IPS-20b (cell line): ENCODE measurements at regions not wholly inside any gene's neighbourhood (a gene's known extent, or its start where the extent isn't known, plus 50 kb on each side); places are given as distances from the start of the nearest gene placed in this dataset.
A peak's percentile ranks its signal among the peaks of the same experiment; 100 is the strongest.
"Not testable (repeated sequence)": the region's sequence is repeated elsewhere in the genome, so short reads cannot be mapped to it uniquely, and the experiment has no call there.

Experiments used
- H3K27ac ChIP-seq: one replicate; pipeline ENCODE4 v1.5.1; 2013; ENCODE audit warnings: low read length
- H3K27me3 ChIP-seq: 2 replicates; pipeline ENCODE4 v1.6.1; 2013; ENCODE audit warnings: mild to moderate bottlenecking, low read length, inconsistent platforms; ENCODE audit not compliant: insufficient read depth
- H3K36me3 ChIP-seq: 2 replicates; pipeline ENCODE4 v1.6.1; 2013; ENCODE audit warnings: low read depth, mild to moderate bottlenecking, inconsistent platforms, low read length, moderate library complexity; ENCODE audit not compliant: insufficient read depth
- H3K4me1 ChIP-seq: 2 replicates; pipeline ENCODE4 v1.6.1; 2013; ENCODE audit warnings: mild to moderate bottlenecking, control low read depth, inconsistent platforms, low read length, moderate library complexity; ENCODE audit not compliant: insufficient read depth
- H3K4me3 ChIP-seq: 2 replicates; pipeline ENCODE4 v1.5.1; 2013; ENCODE audit warnings: mild to moderate bottlenecking, low read length, inconsistent platforms
- H3K9ac ChIP-seq: 2 replicates; pipeline ENCODE4 v1.6.1; 2013; ENCODE audit warnings: low read depth, mild to moderate bottlenecking, inconsistent platforms, low read length, moderate library complexity
- H3K9me3 ChIP-seq: 2 replicates; pipeline ENCODE4 v1.6.1; 2013; ENCODE audit warnings: mild to moderate bottlenecking, low read depth, low read length, inconsistent platforms; ENCODE audit not compliant: insufficient read depth

- Histone ChIP-seq H3K9me3 (peaks cover 1% of the 10 kb centered on the region; the same call in 1 of the 2 replicates), H3K27me3 (peaks cover 9% of the 10 kb centered on the region; the same call in 1 of the 2 replicates), H3K9ac (no peak overlapping the region), H3K36me3 (no peaks in the 10 kb centered on the region), H3K4me1 (peaks cover 27% of the 10 kb centered on the region), H3K27ac (no peak overlapping the region), H3K4me3 (peak overlapping the region; percentile 10; the same call in 1 of the 2 replicates)
Measured at GRCh38 chr18:30623401-30624065, 419.0 kb downstream of the DSC3 start.

- peak overlapping the region; percentile 10; the same call in 1 of the 2 replicates for H3K4me3 ChIP-seq
Measured at GRCh38 chr18:30622635-30623034, 419.9 kb downstream of the DSC3 start.

DNA sequence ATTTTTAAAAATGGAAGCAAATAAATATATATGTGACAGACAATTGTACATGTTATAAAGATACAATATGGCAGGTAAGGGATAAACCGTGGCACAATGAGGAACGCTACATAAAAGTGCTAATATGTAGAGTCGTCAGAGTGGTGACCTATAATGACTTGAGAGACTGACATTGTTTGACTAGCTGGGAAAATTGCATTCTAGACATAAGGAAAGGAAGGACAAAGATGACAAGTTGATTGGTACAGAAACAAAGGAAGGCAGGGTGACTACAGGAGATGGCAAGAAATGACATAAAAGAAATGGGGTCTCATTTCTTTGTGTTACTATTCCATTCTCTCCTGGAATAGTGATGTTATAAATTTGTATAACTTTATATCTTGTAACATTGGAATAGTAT lies 420.4 kb downstream of the DSC3 start:
- Histone ChIP-seq H3K27me3 (peaks cover 9% of the 10 kb centered on the region; the same call in 1 of the 2 replicates), H3K4me3 (no peak overlapping the region), H3K4me1 (peaks cover 28% of the 10 kb centered on the region), H3K9ac (no peak overlapping the region), H3K27ac (no peak overlapping the region), H3K36me3 (no peaks in the 10 kb centered on the region), H3K9me3 (no peaks in the 10 kb centered on the region; the same call in 1 of the 2 replicates)

More at GRCh38 chr18:30622635-30623034, 419.9 kb downstream of the DSC3 start:
- Histone ChIP-seq H3K4me1 (peaks cover 28% of the 10 kb centered on the region), H3K27me3 (peaks cover 9% of the 10 kb centered on the region; the same call in 1 of the 2 replicates), H3K9ac (no peak overlapping the region), H3K9me3 (no peaks in the 10 kb centered on the region; the same call in 1 of the 2 replicates), H3K36me3 (no peaks in the 10 kb centered on the region), H3K27ac (no peak overlapping the region)

GRCh38 chr18:30618567-30618966 lies 424.0 kb downstream of the DSC3 start:
- Histone ChIP-seq H3K4me1 (peaks cover 22% of the 10 kb centered on the region), H3K27me3 (no peaks in the 10 kb centered on the region; the same call in 1 of the 2 replicates), H3K27ac (no peak overlapping the region), H3K36me3 (no peaks in the 10 kb centered on the region), H3K9me3 (no peaks in the 10 kb centered on the region), H3K9ac (no peak overlapping the region), H3K4me3 (no peak overlapping the region)

- Histone ChIP-seq H3K4me3 (no peak overlapping the region), H3K27ac (no peak overlapping the region), H3K4me1 (peaks cover 16% of the 10 kb centered on the region; the same call in 1 of the 2 replicates), H3K27me3 (no peaks in the 10 kb centered on the region; the same call in 1 of the 2 replicates), H3K9me3 (no peaks in the 10 kb centered on the region), H3K9ac (no peak overlapping the region), H3K36me3 (no peaks in the 10 kb centered on the region)
Measured at GRCh38 chr18:30616414-30616813, 426.1 kb downstream of the DSC3 start.

DNA sequence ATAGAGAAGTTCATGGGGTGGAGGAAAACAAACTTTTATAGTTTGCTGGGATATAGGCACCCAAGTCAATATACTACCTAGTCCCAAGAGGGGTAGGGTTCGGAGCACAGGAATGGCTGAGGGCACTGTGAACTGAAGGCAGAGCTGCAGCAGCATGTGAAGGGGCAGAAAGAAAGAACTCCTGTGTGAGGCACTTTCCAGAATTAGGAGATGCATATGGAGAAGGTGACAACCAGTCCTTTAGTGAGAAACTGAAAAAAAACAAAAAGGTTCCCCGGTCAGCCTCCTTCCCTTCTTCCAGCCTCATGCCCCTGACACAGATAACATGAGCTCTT lies 429.1 kb downstream of the DSC3 start:
- H3K27ac ChIP-seq: no peak overlapping the region

GRCh38 chr18:30601541-30601940 lies 441.0 kb downstream of the DSC3 start:
- Histone ChIP-seq H3K9me3 (no peaks in the 10 kb centered on the region), H3K4me3 (no peak overlapping the region), H3K27ac (no peak overlapping the region), H3K36me3 (no peaks in the 10 kb centered on the region), H3K27me3 (no peaks in the 10 kb centered on the region), H3K9ac (no peak overlapping the region), H3K4me1 (0 out of 2 replicates have a peak, but pooled peaks cover 4% of the 10 kb centered on the region)

More for the DNA sequence above, 429.1 kb downstream of the DSC3 start:
- Histone ChIP-seq H3K9ac (no peak overlapping the region; the same call in 1 of the 2 replicates), H3K9me3 (no peaks in the 10 kb centered on the region), H3K4me1 (peaks cover 11% of the 10 kb centered on the region; the same call in 1 of the 2 replicates), H3K4me3 (no peak overlapping the region), H3K27me3 (no peaks in the 10 kb centered on the region), H3K36me3 (no peaks in the 10 kb centered on the region)

GRCh38 chr18:30597202-30597601 lies 445.3 kb downstream of the DSC3 start:
- H3K9me3 ChIP-seq: no peaks in the 10 kb centered on the region

DNA sequence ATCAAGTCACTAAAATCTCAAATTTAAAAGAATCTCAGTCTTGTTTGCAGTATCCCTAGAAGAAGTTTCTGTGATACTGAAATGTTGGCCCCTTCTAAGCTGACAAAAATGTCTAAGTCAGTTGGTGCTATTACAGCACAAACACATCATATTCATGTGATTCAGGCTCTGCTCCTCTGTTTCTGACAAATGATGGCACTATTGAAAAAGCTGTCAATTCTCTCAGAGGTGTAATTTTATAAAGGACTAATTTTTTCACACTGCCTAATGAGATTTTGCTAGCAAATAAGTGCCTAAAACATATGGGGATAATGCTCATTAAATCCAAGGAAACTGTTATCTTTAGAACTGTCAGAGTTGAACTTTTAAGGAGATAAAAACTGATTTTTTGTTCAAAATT lies 445.9 kb downstream of the DSC3 start:
- no peak overlapping the region for H3K9ac ChIP-seq
- 0 out of 2 replicates have a peak, but pooled peaks cover 4% of the 10 kb centered on the region for H3K4me1 ChIP-seq
- H3K27me3 ChIP-seq: no peaks in the 10 kb centered on the region
- H3K4me3 ChIP-seq: no peak overlapping the region
- H3K36me3 ChIP-seq: no peaks in the 10 kb centered on the region
- H3K9me3 ChIP-seq: no peaks in the 10 kb centered on the region
- no peak overlapping the region for H3K27ac ChIP-seq

More at GRCh38 chr18:30597202-30597601, 445.3 kb downstream of the DSC3 start:
- 0 out of 2 replicates have a peak, but pooled peaks cover 4% of the 10 kb centered on the region for H3K4me1 ChIP-seq
- no peaks in the 10 kb centered on the region for H3K36me3 ChIP-seq
- no peak overlapping the region for H3K9ac ChIP-seq
- no peak overlapping the region for H3K27ac ChIP-seq
- no peak overlapping the region for H3K4me3 ChIP-seq
- no peaks in the 10 kb centered on the region for H3K27me3 ChIP-seq

GRCh38 chr18:30595942-30596341 lies 446.6 kb downstream of the DSC3 start:
- no peak overlapping the region for H3K27ac ChIP-seq
- H3K4me3 ChIP-seq: no peak overlapping the region
- no peaks in the 10 kb centered on the region for H3K9me3 ChIP-seq
- no peaks in the 10 kb centered on the region for H3K27me3 ChIP-seq
- H3K9ac ChIP-seq: no peak overlapping the region
- H3K4me1 ChIP-seq: 0 out of 2 replicates have a peak, but pooled peaks cover 4% of the 10 kb centered on the region
- H3K36me3 ChIP-seq: no peaks in the 10 kb centered on the region

DNA sequence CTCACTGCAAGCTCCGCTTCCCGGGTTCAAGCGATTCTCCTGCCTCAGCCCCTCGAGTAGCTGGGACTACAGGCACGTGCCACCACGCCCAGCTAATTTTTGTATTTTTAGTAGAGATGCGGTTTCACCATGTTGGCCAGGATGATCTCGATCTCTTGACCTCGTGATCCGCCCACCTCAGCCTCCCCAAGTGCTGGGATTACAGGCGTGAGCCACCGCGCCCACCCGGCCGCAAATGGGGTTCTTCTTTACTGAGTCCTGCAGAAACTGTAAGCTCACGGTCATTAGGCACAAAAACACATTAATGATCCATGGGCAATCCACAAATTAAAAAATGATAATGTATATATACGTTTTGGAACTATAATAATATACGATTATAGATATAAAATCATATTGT lies 447.6 kb downstream of the DSC3 start:
- not testable (repeated sequence) for H3K4me1 ChIP-seq, H3K27ac ChIP-seq, H3K4me3 ChIP-seq, H3K9ac ChIP-seq, H3K27me3 ChIP-seq, H3K9me3 ChIP-seq, H3K36me3 ChIP-seq

- Histone ChIP-seq H3K27me3 (no peaks in the 10 kb centered on the region), H3K9me3 (no peaks in the 10 kb centered on the region), H3K36me3 (no peaks in the 10 kb centered on the region), H3K4me3 (no peak overlapping the region), H3K27ac (no peak overlapping the region), H3K9ac (no peak overlapping the region), H3K4me1 (no peaks in the 10 kb centered on the region)
Measured at GRCh38 chr18:30591462-30591861, 451.1 kb downstream of the DSC3 start.
